ENCODE measurements at regions not wholly inside any gene's neighbourhood (a gene's known extent, or its start where the extent isn't known, plus 50 kb on each side); places are given as distances from the start of the nearest gene placed in this dataset.

DNA sequence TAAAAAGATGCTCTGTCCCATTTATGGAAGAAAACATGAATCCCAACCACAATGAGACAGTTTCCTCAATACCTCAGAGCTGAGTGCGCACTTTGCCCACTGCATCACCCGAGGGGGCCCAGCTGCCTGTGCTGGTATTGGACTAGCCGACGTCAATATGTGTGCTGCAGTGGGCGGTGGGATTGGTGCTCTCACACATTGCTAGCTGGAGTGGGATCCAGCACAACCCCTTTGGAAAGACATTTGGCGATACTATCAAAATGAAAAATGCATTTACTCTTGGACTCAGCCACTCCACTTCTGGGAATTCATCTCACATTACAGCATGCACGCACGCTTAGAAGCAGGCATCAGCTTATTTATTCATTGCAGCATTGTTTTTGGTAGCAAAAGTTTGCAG lies 289.2 kb upstream of the FOXF1 start:
- CTCF ChIA-PET, result no interaction called here
- WGBS (ENCODE audit: insufficient coverage), result 98% methylated on average over 6 of the region's 8 CpGs
- peaks cover 7 to 59% (median 10%) of the 10 kb centered on the region in 5 experiments for H3K27me3 ChIP-seq (replicated peaks in 2 of 5; ENCODE audit: control insufficient read depth in 4 of 5, insufficient read depth in 5 of 5, low read length in 4 of 5)

GRCh38 chr16:86222547-86222946 lies 287.8 kb upstream of the FOXF1 start:
- no peak overlapping the region for H3K27ac ChIP-seq (ENCODE audit: insufficient read depth in 1 of 2, low read depth in 1 of 2, low read length in 2 of 2, poor library complexity in 1 of 2, severe bottlenecking in 2 of 2)
- CTCF ChIA-PET, result no interaction called here
- H3K4me1 ChIP-seq (ENCODE audit: control extremely low read depth in 1 of 4, control insufficient read depth in 4 of 4, insufficient read depth in 4 of 4, low read length in 3 of 4), result no peaks in the 10 kb centered on the region
- no peak for DNase-seq
- no peaks in the 10 kb centered on the region for H3K9me3 ChIP-seq (ENCODE audit: control extremely low read depth in 1 of 5, control insufficient read depth in 4 of 5, insufficient read depth in 2 of 5, low read depth in 1 of 5, low read length in 4 of 5)
- peak overlapping the region in 1 of 7 experiments; percentile 8 for H3K4me3 ChIP-seq (ENCODE audit: control insufficient read depth in 1 of 7, extremely low read depth in 1 of 7, insufficient read depth in 4 of 7, low read depth in 2 of 7, low read length in 6 of 7)
- WGBS (ENCODE audit: insufficient coverage), result 48% methylated on average over 13 of the region's 13 CpGs
- no peaks in the 10 kb centered on the region for H3K36me3 ChIP-seq (ENCODE audit: control insufficient read depth in 4 of 4, insufficient read depth in 4 of 4, low read length in 3 of 4)
- POLR2A ChIA-PET, result no interaction called here
- peaks cover 7 to 69% (median 12%) of the 10 kb centered on the region in 5 experiments for H3K27me3 ChIP-seq (replicated peaks in 2 of 5; ENCODE audit: control insufficient read depth in 4 of 5, insufficient read depth in 5 of 5, low read length in 4 of 5)

More for the DNA sequence above, 289.2 kb upstream of the FOXF1 start:
- H3K4me1 ChIP-seq (ENCODE audit: control extremely low read depth in 1 of 4, control insufficient read depth in 4 of 4, insufficient read depth in 4 of 4, low read length in 3 of 4), result no peaks in the 10 kb centered on the region
- H3K27ac ChIP-seq (ENCODE audit: insufficient read depth in 1 of 2, low read depth in 1 of 2, low read length in 2 of 2, poor library complexity in 1 of 2, severe bottlenecking in 2 of 2), result no peak overlapping the region
- no peaks in the 10 kb centered on the region for H3K9me3 ChIP-seq (ENCODE audit: control extremely low read depth in 1 of 5, control insufficient read depth in 4 of 5, insufficient read depth in 2 of 5, low read depth in 1 of 5, low read length in 4 of 5)
- DNase-seq, result no peak
- no peak overlapping the region for H3K4me3 ChIP-seq (ENCODE audit: control insufficient read depth in 1 of 7, extremely low read depth in 1 of 7, insufficient read depth in 4 of 7, low read depth in 2 of 7, low read length in 6 of 7)
- POLR2A ChIA-PET, result no interaction called here
- H3K36me3 ChIP-seq (ENCODE audit: control insufficient read depth in 4 of 4, insufficient read depth in 4 of 4, low read length in 3 of 4), result no peaks in the 10 kb centered on the region

DNA sequence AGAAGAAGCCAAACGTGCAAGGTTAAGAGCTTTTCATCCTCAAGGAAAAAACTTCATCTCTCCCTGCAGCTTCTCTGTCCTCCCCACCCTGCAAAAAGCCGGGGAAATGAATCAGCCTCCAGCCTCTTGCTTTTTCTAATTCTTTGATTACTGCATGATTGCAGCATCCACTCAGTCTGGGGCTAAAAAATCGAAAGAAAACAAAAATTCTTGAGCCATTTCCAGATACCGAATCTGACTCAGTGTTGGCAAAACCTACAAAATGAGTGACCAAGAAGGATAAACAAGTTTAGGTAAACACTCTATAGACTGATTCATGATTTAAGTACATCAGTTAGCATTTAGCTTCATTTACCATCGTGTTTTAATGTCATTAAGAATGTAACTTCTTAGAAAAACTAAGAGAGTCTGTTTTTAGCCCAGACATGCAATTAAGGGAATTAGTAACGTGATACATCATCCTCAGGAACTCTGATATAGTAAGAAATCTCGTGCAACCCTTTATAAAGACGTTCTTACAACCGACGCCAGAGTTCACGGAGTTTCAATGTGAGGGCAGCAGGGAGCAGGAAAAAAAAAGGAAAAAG lies 287.3 kb upstream of the FOXF1 start:
- no peaks in the 10 kb centered on the region for H3K4me1 ChIP-seq (ENCODE audit: control extremely low read depth in 1 of 4, control insufficient read depth in 4 of 4, insufficient read depth in 4 of 4, low read length in 3 of 4)
- no peak overlapping the region for H3K4me3 ChIP-seq (ENCODE audit: control insufficient read depth in 1 of 7, extremely low read depth in 1 of 7, insufficient read depth in 4 of 7, low read depth in 2 of 7, low read length in 6 of 7)
- H3K27ac ChIP-seq (ENCODE audit: insufficient read depth in 1 of 2, low read depth in 1 of 2, low read length in 2 of 2, poor library complexity in 1 of 2, severe bottlenecking in 2 of 2), result no peak overlapping the region
- ChIA-PET POLR2A (no interaction called here), CTCF (no interaction called here)
- peaks cover 7 to 73% (median 13%) of the 10 kb centered on the region in 5 experiments for H3K27me3 ChIP-seq (replicated peaks in 2 of 5; ENCODE audit: control insufficient read depth in 4 of 5, insufficient read depth in 5 of 5, low read length in 4 of 5)
- WGBS (ENCODE audit: insufficient coverage), result 81% methylated on average over 10 of the region's 11 CpGs
- DNase-seq, result no peak
- H3K9me3 ChIP-seq (ENCODE audit: control extremely low read depth in 1 of 5, control insufficient read depth in 4 of 5, insufficient read depth in 2 of 5, low read depth in 1 of 5, low read length in 4 of 5), result no peaks in the 10 kb centered on the region
- H3K36me3 ChIP-seq (ENCODE audit: control insufficient read depth in 4 of 4, insufficient read depth in 4 of 4, low read length in 3 of 4), result no peaks in the 10 kb centered on the region

DNA sequence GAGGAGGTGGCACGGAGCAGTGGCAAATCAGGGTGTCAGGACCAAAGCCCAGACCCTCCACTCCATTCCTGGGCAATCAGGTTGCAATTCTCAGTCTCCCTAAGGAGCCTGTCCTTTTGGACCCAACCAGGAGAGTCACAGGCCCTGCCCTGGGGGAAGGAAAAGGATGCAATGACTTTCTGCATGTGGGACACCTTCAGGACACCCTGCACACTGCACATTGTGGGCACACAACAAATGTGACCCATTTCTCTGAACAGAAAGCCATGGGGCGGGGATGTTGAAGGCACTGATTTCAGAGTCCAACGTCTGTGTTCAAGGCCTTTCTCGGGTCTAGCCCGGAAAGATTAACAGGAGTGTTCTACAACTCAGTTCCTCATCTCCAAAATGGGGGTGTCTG lies 286.2 kb upstream of the FOXF1 start:
- 96% methylated on average over 5 of the region's 5 CpGs for WGBS (ENCODE audit: insufficient coverage)
- DNase-seq, result no peak

DNA sequence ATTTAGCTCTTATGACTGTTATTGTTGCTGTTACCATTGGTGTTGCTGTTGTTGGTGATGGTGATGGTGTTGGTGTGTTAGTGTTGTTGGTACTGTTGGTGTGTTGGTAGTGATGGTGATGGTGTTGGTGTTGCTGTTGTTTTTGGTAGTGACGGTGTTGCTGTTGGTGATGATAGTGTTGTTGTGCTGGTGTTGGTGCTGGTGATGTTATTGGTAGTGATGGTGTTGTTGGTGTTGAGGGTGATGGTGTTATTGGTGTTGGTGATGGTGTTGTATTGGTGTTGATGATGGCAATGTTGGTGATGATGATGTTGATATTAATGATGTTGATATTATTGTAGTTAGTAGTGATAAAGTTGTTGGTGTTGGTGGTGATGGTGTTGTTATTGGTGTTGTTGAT lies 285.7 kb upstream of the FOXF1 start:
- H3K27me3 ChIP-seq (replicated peaks in 2 of 5; ENCODE audit: control insufficient read depth in 4 of 5, insufficient read depth in 5 of 5, low read length in 4 of 5), result peaks cover 7 to 76% (median 16%) of the 10 kb centered on the region in 5 experiments
- WGBS (ENCODE audit: insufficient coverage), result no CpG with 5 or more reads among the region's 1 CpG
- H3K36me3 ChIP-seq (ENCODE audit: control insufficient read depth in 4 of 4, insufficient read depth in 4 of 4, low read length in 3 of 4), result no peaks in the 10 kb centered on the region
- DNase-seq, result no peak
- POLR2A ChIA-PET, result no interaction called here
- no peak overlapping the region for H3K4me3 ChIP-seq (ENCODE audit: control insufficient read depth in 1 of 7, extremely low read depth in 1 of 7, insufficient read depth in 4 of 7, low read depth in 2 of 7, low read length in 6 of 7)
- H3K4me1 ChIP-seq (ENCODE audit: control extremely low read depth in 1 of 4, control insufficient read depth in 4 of 4, insufficient read depth in 4 of 4, low read length in 3 of 4), result no peaks in the 10 kb centered on the region
- CTCF ChIA-PET, result no interaction called here
- no peaks in the 10 kb centered on the region for H3K9me3 ChIP-seq (ENCODE audit: control extremely low read depth in 1 of 5, control insufficient read depth in 4 of 5, insufficient read depth in 2 of 5, low read depth in 1 of 5, low read length in 4 of 5)
- H3K27ac ChIP-seq (ENCODE audit: insufficient read depth in 1 of 2, low read depth in 1 of 2, low read length in 2 of 2, poor library complexity in 1 of 2, severe bottlenecking in 2 of 2), result no peak overlapping the region

More for the DNA sequence above, 286.2 kb upstream of the FOXF1 start:
- Histone ChIP-seq H3K36me3 (ENCODE audit: control insufficient read depth in 4 of 4, insufficient read depth in 4 of 4, low read length in 3 of 4) (no peaks in the 10 kb centered on the region), H3K27me3 (replicated peaks in 2 of 5; ENCODE audit: control insufficient read depth in 4 of 5, insufficient read depth in 5 of 5, low read length in 4 of 5) (peaks cover 7 to 75% (median 16%) of the 10 kb centered on the region in 5 experiments), H3K27ac (ENCODE audit: insufficient read depth in 1 of 2, low read depth in 1 of 2, low read length in 2 of 2, poor library complexity in 1 of 2, severe bottlenecking in 2 of 2) (no peak overlapping the region), H3K9me3 (ENCODE audit: control extremely low read depth in 1 of 5, control insufficient read depth in 4 of 5, insufficient read depth in 2 of 5, low read depth in 1 of 5, low read length in 4 of 5) (no peaks in the 10 kb centered on the region), H3K4me1 (ENCODE audit: control extremely low read depth in 1 of 4, control insufficient read depth in 4 of 4, insufficient read depth in 4 of 4, low read length in 3 of 4) (no peaks in the 10 kb centered on the region), H3K4me3 (ENCODE audit: control insufficient read depth in 1 of 7, extremely low read depth in 1 of 7, insufficient read depth in 4 of 7, low read depth in 2 of 7, low read length in 6 of 7) (no peak overlapping the region)
- CTCF ChIA-PET, result no interaction called here
- POLR2A ChIA-PET, result no interaction called here

DNA sequence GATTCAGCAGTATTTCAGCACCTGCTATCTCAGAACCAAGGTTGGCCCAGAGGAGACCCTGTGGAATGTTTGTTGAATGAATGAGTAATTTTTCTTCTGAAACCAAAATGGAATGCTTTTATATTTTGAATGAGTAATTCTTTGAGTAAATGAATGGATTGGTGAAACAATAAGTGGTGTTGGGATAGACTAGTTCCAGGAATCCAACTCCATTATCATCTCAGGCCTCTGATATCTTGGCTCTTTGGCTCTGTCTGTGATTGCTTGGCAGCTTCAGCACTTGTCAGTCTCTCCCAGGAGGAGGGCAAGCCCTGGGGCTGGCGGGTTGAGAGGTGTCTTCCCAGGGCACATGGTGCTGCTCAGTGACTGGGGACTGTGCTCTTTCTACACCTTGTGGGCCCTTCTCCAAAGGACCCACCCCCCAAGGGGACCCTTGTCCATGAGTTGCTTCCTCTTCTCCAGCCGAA lies 284.4 kb upstream of the FOXF1 start:
- no peak overlapping the region for H3K4me3 ChIP-seq (ENCODE audit: control insufficient read depth in 1 of 7, extremely low read depth in 1 of 7, insufficient read depth in 4 of 7, low read depth in 2 of 7, low read length in 6 of 7)
- POLR2A ChIA-PET, result no interaction called here
- CTCF ChIA-PET, result no interaction called here
- H3K36me3 ChIP-seq (ENCODE audit: control insufficient read depth in 4 of 4, insufficient read depth in 4 of 4, low read length in 3 of 4), result no peaks in the 10 kb centered on the region
- no peaks in the 10 kb centered on the region for H3K9me3 ChIP-seq (ENCODE audit: control extremely low read depth in 1 of 5, control insufficient read depth in 4 of 5, insufficient read depth in 2 of 5, low read depth in 1 of 5, low read length in 4 of 5)
- WGBS (ENCODE audit: insufficient coverage), result 100% methylated on average over 2 of the region's 2 CpGs
- no peak overlapping the region for H3K27ac ChIP-seq (ENCODE audit: insufficient read depth in 1 of 2, low read depth in 1 of 2, low read length in 2 of 2, poor library complexity in 1 of 2, severe bottlenecking in 2 of 2)
- H3K27me3 ChIP-seq (replicated peaks in 2 of 5; ENCODE audit: control insufficient read depth in 4 of 5, insufficient read depth in 5 of 5, low read length in 4 of 5), result peaks cover 7 to 75% (median 16%) of the 10 kb centered on the region in 5 experiments
- H3K4me1 ChIP-seq (ENCODE audit: control extremely low read depth in 1 of 4, control insufficient read depth in 4 of 4, insufficient read depth in 4 of 4, low read length in 3 of 4), result no peaks in the 10 kb centered on the region
- DNase-seq, result no peak

- no peak overlapping the region for H3K27ac ChIP-seq (ENCODE audit: insufficient read depth in 1 of 2, low read depth in 1 of 2, low read length in 2 of 2, poor library complexity in 1 of 2, severe bottlenecking in 2 of 2)
- H3K27me3 ChIP-seq (replicated peaks in 2 of 5; ENCODE audit: control insufficient read depth in 4 of 5, insufficient read depth in 5 of 5, low read length in 4 of 5), result peaks cover 7 to 68% (median 13%) of the 10 kb centered on the region in 5 experiments
- POLR2A ChIA-PET, result no interaction called here
- CTCF ChIA-PET, result no interaction called here
- no peak overlapping the region for H3K4me3 ChIP-seq (ENCODE audit: control insufficient read depth in 1 of 7, extremely low read depth in 1 of 7, insufficient read depth in 4 of 7, low read depth in 2 of 7, low read length in 6 of 7)
- WGBS (ENCODE audit: insufficient coverage), result 97% methylated on average over 8 of the region's 8 CpGs
- H3K4me1 ChIP-seq (ENCODE audit: control extremely low read depth in 1 of 4, control insufficient read depth in 4 of 4, insufficient read depth in 4 of 4, low read length in 3 of 4), result no peaks in the 10 kb centered on the region
- H3K36me3 ChIP-seq (ENCODE audit: control insufficient read depth in 4 of 4, insufficient read depth in 4 of 4, low read length in 3 of 4), result no peaks in the 10 kb centered on the region
- DNase-seq, result no peak
- no peaks in the 10 kb centered on the region for H3K9me3 ChIP-seq (ENCODE audit: control extremely low read depth in 1 of 5, control insufficient read depth in 4 of 5, insufficient read depth in 2 of 5, low read depth in 1 of 5, low read length in 4 of 5)
Observed at GRCh38 chr16:86227041-86227440, 283.3 kb upstream of the FOXF1 start.
